GM12874 (cell line): ENCODE measurements at regions not wholly inside any gene's neighbourhood (a gene's known extent, or its start where the extent isn't known, plus 50 kb on each side); places are given as distances from the start of the nearest gene placed in this dataset.

Experiments used
- TF ChIP-seq, protein P1 (sequence below): IDR thresholded peaks from 2 replicates; pipeline ENCODE4 v1.5.1; 2011; ENCODE audit warnings: low read depth, mild to moderate bottlenecking, control low read depth, low read length, moderate library complexity; ENCODE audit not compliant: insufficient read depth

DNA sequence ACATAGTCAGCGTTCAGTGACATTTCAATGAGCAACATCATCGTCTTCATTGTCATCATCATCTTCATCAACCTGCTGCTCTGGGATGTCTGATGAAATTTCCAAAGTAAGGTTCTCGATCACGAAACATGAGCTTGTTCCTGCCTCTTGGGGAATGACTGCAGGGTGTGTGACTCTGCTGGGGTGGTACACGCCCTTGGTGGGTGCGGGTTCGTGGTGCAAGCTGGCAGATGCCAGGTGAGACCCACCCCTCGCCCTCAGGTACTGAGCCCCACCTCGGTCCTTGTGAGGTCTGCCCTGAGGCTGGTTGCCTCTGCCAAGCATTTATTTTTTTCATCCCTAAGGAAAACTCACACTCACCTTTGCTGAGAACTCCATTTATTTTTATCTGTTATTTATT, 1389.2 kb downstream of the TBC1D22A start:
- TF ChIP-seq, protein P1, sequence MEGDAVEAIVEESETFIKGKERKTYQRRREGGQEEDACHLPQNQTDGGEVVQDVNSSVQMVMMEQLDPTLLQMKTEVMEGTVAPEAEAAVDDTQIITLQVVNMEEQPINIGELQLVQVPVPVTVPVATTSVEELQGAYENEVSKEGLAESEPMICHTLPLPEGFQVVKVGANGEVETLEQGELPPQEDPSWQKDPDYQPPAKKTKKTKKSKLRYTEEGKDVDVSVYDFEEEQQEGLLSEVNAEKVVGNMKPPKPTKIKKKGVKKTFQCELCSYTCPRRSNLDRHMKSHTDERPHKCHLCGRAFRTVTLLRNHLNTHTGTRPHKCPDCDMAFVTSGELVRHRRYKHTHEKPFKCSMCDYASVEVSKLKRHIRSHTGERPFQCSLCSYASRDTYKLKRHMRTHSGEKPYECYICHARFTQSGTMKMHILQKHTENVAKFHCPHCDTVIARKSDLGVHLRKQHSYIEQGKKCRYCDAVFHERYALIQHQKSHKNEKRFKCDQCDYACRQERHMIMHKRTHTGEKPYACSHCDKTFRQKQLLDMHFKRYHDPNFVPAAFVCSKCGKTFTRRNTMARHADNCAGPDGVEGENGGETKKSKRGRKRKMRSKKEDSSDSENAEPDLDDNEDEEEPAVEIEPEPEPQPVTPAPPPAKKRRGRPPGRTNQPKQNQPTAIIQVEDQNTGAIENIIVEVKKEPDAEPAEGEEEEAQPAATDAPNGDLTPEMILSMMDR = no peak

DNA sequence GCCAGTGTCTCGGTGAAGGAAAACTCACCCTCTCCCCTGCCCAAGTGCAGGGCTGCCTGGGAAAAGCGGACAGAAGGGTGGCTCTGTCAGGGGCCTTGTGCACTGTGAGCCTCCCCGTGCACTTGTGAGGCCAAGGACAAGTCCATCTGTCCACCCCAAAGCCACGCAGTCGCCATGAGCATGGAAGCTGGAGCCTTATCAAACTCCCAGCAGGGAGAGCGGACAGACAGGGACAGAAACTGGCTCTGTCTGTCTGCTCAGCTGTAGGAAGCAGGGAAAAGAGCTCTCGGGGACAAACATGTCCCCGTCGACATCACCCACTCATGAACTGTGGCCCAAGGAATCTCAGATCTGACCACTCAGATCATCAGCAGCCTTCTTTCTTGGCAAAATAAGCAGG, 1385.4 kb downstream of the TBC1D22A start:
- TF ChIP-seq, protein P1 = no peak

DNA sequence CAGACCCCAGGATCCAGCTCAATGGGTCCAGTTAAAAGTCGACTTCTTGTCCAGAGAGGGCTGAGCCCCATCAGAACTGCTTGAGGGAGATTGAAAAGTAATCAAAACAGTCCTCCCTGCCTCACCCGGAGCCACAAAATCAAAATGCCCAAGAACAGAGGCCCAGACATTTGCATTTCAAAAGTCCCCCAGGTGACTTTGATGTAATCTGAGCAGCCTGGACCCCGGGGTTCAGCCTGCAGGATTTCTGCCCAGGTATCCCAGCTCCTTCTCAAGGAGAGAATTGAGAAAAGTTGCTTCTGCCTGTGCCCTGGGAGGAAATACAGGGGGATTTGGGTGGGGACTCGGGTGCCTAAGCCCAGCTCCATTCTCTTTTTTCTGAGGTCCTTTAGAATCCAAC, 1385.0 kb downstream of the TBC1D22A start:
- TF ChIP-seq, protein P1 = no peak

- TF ChIP-seq, protein P1 = no peak
These were observed 1384.0 kb downstream of the TBC1D22A start for GRCh38 chr22:48146426-48146825.

GRCh38 chr22:48145738-48146137, 1383.3 kb downstream of the TBC1D22A start:
- TF ChIP-seq, protein P1 = no peak

- TF ChIP-seq, protein P1 = no peak
These were observed 1381.9 kb downstream of the TBC1D22A start for GRCh38 chr22:48144318-48144717.

GRCh38 chr22:48143856-48144255, 1381.4 kb downstream of the TBC1D22A start:
- TF ChIP-seq, protein P1 = no peak

- TF ChIP-seq, protein P1 = no peak
These were observed 1379.9 kb downstream of the TBC1D22A start for GRCh38 chr22:48142388-48142787.
